NCI-H146 treated with DMSO at 0.1 percent for 48 hours (cell line): ENCODE measurements at regions not wholly inside any gene's neighbourhood (a gene's known extent, or its start where the extent isn't known, plus 50 kb on each side); places are given as distances from the start of the nearest gene placed in this dataset.
"Not testable (repeated sequence)": the region's sequence is repeated elsewhere in the genome, so short reads cannot be mapped to it uniquely, and the experiment has no call there.

ENCODE experiments used
- DNase-seq: peaks from one replicate; lab custom pipeline; 2025; ENCODE audit not compliant: unreplicated experiment; lab: John Stamatoyannopoulos, UW

DNA sequence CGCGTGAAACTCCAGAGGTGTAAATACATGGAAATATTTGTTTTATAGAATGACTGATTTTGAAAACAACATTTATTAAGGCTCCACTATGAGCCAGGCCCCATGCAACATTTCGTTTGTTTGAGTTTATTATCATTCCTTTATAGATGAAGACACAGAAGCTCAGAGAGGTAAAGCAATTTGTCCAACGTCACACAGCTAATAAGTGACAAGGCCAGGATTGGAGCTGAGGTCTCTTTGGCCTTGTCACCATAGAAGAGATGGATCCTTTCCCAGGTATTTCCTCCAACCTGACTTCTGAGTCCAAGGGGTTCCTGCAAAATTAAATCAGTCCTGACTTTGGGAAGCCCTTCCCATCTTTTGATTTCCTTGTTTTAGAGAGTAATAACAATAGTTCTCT lies 98.0 kb downstream of the SYF2 start:
- no peak for DNase-seq

GRCh38 chr1:25131794-25132193 lies 100.5 kb downstream of the SYF2 start:
- DNase-seq, result no peak

DNA sequence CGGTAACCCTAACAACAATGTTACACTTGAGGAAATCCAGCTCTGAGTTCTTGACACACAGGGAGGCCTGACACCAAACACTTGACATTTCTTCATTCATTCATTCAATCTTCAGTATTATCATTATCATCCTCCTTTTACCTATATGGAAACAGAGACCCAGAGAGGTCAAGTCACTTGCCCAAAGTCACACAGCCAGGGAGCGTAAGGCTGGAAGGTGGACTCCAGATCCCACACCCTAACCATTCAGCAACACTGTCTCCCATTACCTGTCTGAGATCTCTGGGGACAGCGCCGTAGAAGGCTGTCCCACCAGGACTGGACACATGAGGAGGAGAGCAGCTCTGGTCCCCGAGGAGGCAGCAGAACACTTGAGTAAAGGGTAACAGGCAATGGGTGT lies 101.4 kb downstream of the SYF2 start:
- DNase-seq, result no peak

DNA sequence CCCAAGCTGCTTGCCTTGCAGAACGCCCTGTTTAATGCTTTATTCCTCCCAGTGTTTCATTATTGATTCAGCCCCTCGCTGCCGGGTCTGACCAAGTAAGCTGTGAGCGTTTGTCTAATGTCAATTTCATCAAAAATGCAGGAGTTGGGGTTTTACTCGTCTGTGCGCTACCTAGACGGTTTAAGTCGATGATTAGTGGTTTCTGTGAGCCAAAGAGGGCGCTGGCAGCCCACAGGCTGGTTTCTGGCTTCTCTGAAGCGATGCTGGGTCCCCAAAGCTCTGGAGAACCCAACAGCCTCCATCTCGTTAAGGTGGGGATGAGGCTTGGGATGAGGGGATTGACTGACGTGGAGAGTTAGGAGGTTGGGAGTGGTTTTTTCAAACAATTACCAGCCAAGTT lies 102.9 kb downstream of the SYF2 start:
- no peak for DNase-seq

- DNase-seq, result no peak
Observed at GRCh38 chr1:25128121-25128621, 104.1 kb downstream of the SYF2 start.

- no peak for DNase-seq
Observed at GRCh38 chr1:25126562-25126961, 105.7 kb downstream of the SYF2 start.

DNA sequence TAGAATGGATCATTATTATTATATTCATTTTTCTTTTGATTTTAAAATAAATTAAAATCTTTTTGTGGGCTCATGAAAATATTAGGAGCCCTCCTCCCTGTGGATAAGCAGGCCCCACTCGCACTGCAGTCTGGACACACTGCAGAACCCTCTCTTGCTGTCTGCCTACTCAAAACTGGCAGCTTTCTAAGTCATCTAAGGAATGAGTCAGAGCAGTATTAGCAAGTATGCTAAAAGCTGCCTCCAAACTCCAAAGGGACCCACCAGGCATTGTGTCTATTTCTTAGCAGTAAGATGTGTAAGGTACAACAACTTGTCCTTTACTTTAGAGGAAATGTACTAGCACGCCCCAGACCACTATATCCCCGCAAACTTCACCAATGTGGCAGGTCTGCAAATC lies 108.8 kb downstream of the SYF2 start:
- no peak for DNase-seq

DNA sequence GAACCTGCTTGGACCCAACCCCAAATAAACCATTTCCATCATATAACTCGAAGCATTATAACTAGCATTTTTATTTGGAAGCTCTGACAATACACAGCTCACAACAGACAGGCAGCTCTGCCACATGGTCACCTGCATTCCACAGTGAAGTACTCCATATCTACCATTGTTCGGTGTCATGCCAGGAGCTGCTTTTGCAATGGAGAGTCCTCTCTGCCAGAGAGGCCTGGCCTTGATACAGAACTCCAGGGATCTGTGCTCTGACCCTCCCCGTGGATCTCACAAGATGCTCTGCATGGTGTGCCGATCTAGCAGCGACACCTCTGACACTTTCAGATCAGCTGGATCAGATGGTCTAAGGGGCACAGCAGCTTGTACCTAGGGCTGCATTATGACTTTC lies 109.6 kb downstream of the SYF2 start:
- DNase-seq, result no peak

DNA sequence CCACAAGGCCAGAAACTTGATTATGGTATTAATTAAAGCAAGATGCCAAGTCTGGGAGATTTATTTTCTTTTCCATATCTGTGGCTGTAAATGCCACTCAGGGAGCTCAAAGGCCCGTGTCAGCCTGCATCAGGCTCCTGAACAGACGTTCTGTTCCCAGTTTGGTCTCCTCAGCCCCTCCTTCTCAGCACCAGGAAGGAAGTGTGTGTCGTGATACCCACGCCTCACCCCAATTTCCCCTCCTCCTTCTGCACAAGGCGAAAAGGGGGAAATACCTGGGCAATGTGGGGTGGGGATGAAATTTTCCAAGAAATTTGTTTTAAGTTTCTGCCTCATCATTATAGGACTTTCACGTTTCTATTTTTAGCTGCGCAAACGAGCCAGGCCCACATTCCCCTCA lies 112.0 kb downstream of the SYF2 start:
- DNase-seq, result no peak

- no peak for DNase-seq
Observed at GRCh38 chr1:25118546-25118945, 113.8 kb downstream of the SYF2 start.

GRCh38 chr1:25117233-25117823 lies 115.0 kb downstream of the SYF2 start:
- no peak for DNase-seq

GRCh38 chr1:25116832-25117231 lies 115.5 kb downstream of the SYF2 start:
- DNase-seq, result no peak

DNA sequence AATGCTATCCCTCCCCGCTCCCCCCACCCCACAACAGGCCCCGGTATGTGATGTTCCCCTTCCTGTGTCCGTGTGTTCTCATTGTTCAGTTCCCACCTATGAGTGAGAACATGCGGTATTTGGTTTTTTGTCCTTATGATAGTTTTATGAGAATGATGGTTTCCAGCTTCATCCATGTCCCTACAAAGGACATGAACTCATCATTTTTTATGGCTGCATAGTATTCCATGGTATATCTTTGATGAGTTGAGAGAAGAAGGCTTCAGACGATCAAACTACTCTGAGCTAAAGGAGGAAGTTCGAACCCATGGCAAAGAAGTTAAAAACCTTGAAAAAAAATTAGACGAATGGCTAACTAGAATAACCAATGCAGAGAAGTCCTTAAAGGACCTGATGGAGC lies 116.2 kb downstream of the SYF2 start:
- DNase-seq, result not testable (repeated sequence)

GRCh38 chr1:25113731-25114130 lies 118.6 kb downstream of the SYF2 start:
- DNase-seq, result no peak

DNA sequence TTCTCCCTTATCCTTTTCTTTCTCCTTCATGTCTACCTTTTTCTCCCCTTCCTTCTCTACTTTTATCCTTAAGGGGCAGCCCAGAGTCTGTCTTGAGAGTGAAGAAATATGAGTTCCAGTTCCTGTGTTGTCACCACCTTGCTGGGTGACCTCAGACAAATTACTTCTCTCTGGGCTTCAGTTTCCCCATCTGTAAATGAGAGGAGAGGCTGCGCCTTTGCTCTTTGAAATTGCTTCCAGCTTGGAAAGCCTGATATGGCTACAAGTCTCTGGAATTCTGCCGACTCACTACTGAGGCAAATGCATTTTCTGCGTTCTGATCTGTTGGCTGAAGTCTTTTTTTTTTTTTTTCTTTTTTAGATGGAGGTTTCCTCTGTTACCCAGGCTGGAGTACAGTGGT lies 119.2 kb downstream of the SYF2 start:
- DNase-seq, result no peak

- no peak for DNase-seq
Observed at GRCh38 chr1:25112400-25112799, 119.9 kb downstream of the SYF2 start.

GRCh38 chr1:25111706-25112105 lies 120.6 kb downstream of the SYF2 start:
- no peak for DNase-seq

GRCh38 chr1:25110485-25110884 lies 121.8 kb downstream of the SYF2 start:
- no peak for DNase-seq

DNA sequence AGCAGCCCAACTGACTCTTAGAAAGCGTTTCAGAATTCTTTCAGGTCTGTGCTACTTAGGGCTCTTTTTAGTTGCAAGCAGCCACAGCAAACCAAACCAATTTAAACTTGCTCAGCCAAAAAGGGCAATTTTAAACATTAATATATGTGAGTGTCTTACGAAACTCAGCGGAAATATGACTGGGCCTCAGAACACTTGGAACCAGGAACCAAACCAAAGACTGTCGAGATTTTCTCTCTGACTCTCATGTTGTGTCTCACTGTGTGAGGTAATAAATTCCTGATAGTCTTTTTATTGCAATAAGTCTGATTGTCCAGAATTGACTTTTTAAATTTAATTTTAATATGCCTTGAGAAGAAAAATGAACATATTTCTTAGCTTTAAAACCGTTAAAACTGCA lies 122.3 kb downstream of the SYF2 start:
- no peak for DNase-seq

- DNase-seq, result no peak
Observed at GRCh38 chr1:25109531-25109951, 122.8 kb downstream of the SYF2 start.

DNA sequence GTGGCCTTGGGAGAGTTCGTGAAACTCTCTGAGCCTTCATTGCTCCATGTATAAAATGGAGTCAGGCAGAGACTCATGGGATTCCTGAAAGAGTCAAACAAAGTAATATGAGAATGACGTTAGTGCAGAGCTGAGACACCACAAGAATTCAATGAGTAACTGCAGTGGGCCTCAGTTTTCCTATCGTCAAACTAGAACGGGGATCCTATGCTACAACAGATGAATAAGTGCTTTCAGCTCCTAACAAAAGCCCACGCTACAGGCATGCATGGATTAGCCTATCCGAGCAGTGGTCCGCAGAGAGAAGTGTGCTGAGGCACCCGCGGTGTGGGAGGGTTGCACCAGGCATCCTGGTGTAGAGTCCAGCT lies 124.7 kb downstream of the SYF2 start:
- no peak for DNase-seq

- no peak for DNase-seq
Observed at GRCh38 chr1:25106976-25107642, 125.2 kb downstream of the SYF2 start.

DNA sequence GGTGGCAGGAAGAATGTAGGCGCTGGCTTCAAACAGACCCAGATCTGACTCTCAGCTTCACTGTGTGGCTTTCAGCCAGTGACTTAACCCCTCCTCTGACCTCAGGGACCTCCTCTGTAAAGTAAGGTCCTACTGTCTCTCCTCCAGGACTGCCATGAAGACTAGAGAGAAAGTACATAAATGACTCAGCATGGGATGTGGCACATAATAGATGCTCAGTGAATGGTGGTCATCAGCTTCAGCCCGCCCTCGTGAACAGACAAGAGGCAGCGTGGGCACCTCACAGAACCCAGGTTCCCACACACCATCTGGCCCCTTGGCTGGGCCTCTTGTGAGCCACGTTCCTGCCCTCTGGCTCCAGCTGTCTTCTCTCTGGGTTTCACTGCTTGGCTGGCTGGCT lies 126.0 kb downstream of the SYF2 start:
- no peak for DNase-seq
